ENCODE measurements at regions not wholly inside any gene's neighbourhood (a gene's known extent, or its start where the extent isn't known, plus 50 kb on each side); places are given as distances from the start of the nearest gene placed in this dataset.

- Histone ChIP-seq H3K4me3 (ENCODE audit: low read length in 2 of 2) (no peak overlapping the region), H3K4me1 (ENCODE audit: control insufficient read depth, insufficient read depth, low read length) (no peaks in the 10 kb centered on the region), H3K36me3 (ENCODE audit: control insufficient read depth in 2 of 2, insufficient read depth in 2 of 2, low read length in 2 of 2) (no peaks in the 10 kb centered on the region), H3K27ac (ENCODE audit: low read length) (no peak overlapping the region), H3K9me3 (ENCODE audit: control insufficient read depth in 2 of 2, low read length in 2 of 2) (peaks cover 10 to 25% of the 10 kb centered on the region in 2 donors), H3K27me3 (ENCODE audit: control insufficient read depth in 1 of 2, insufficient read depth in 2 of 2, low read length in 2 of 2) (peaks cover 12 to 15% of the 10 kb centered on the region in 2 donors), H3K9ac (ENCODE audit: low read length in 2 of 2) (no peak overlapping the region)
Measured at GRCh38 chr22:49325531-49326395, 501.9 kb downstream of the BRD1 start.

- H3K9me3 ChIP-seq (ENCODE audit: control insufficient read depth in 2 of 2, low read length in 2 of 2): peaks cover 10 to 25% of the 10 kb centered on the region in 2 donors
- H3K27ac ChIP-seq (ENCODE audit: low read length): no peak overlapping the region
- peaks cover 14 to 15% of the 10 kb centered on the region in 2 donors for H3K27me3 ChIP-seq (ENCODE audit: control insufficient read depth in 1 of 2, insufficient read depth in 2 of 2, low read length in 2 of 2)
- no peak overlapping the region for H3K4me3 ChIP-seq (ENCODE audit: low read length in 2 of 2)
- H3K36me3 ChIP-seq (ENCODE audit: control insufficient read depth in 2 of 2, insufficient read depth in 2 of 2, low read length in 2 of 2): no peaks in the 10 kb centered on the region
- H3K4me1 ChIP-seq (ENCODE audit: control insufficient read depth, insufficient read depth, low read length): no peaks in the 10 kb centered on the region
- no peak overlapping the region for H3K9ac ChIP-seq (ENCODE audit: low read length in 2 of 2)
Measured at GRCh38 chr22:49324527-49325491, 502.9 kb downstream of the BRD1 start.

- Histone ChIP-seq H3K27me3 (ENCODE audit: control insufficient read depth in 1 of 2, insufficient read depth in 2 of 2, low read length in 2 of 2) (peaks cover 14 to 15% of the 10 kb centered on the region in 2 donors), H3K4me3 (ENCODE audit: low read length in 2 of 2) (no peak overlapping the region), H3K27ac (ENCODE audit: low read length) (no peak overlapping the region), H3K36me3 (ENCODE audit: control insufficient read depth in 2 of 2, insufficient read depth in 2 of 2, low read length in 2 of 2) (no peaks in the 10 kb centered on the region), H3K9ac (ENCODE audit: low read length in 2 of 2) (no peak overlapping the region), H3K9me3 (ENCODE audit: control insufficient read depth in 2 of 2, low read length in 2 of 2) (peaks cover 10 to 20% of the 10 kb centered on the region in 2 donors), H3K4me1 (ENCODE audit: control insufficient read depth, insufficient read depth, low read length) (no peaks in the 10 kb centered on the region)
Measured at GRCh38 chr22:49323751-49324415, 503.8 kb downstream of the BRD1 start.

- Histone ChIP-seq H3K4me3 (ENCODE audit: low read length in 2 of 2) (no peak overlapping the region), H3K27me3 (ENCODE audit: control insufficient read depth in 1 of 2, insufficient read depth in 2 of 2, low read length in 2 of 2) (peaks cover 14 to 15% of the 10 kb centered on the region in 2 donors), H3K9me3 (ENCODE audit: control insufficient read depth in 2 of 2, low read length in 2 of 2) (peaks cover 10 to 16% of the 10 kb centered on the region in 2 donors), H3K27ac (ENCODE audit: low read length) (no peak overlapping the region), H3K4me1 (ENCODE audit: control insufficient read depth, insufficient read depth, low read length) (no peaks in the 10 kb centered on the region), H3K9ac (ENCODE audit: low read length in 2 of 2) (no peak overlapping the region), H3K36me3 (ENCODE audit: control insufficient read depth in 2 of 2, insufficient read depth in 2 of 2, low read length in 2 of 2) (no peaks in the 10 kb centered on the region)
Measured at GRCh38 chr22:49322861-49323622, 504.6 kb downstream of the BRD1 start.

- H3K9ac ChIP-seq (ENCODE audit: low read length in 2 of 2): no peak overlapping the region
- no peaks in the 10 kb centered on the region for H3K4me1 ChIP-seq (ENCODE audit: control insufficient read depth, insufficient read depth, low read length)
- no peak overlapping the region for H3K27ac ChIP-seq (ENCODE audit: low read length)
- H3K27me3 ChIP-seq (ENCODE audit: control insufficient read depth in 1 of 2, insufficient read depth in 2 of 2, low read length in 2 of 2): peaks cover 14 to 15% of the 10 kb centered on the region in 2 donors
- H3K9me3 ChIP-seq (ENCODE audit: control insufficient read depth in 2 of 2, low read length in 2 of 2): peaks cover 6 to 8% of the 10 kb centered on the region in 2 donors
- no peak overlapping the region for H3K4me3 ChIP-seq (ENCODE audit: low read length in 2 of 2)
- no peaks in the 10 kb centered on the region for H3K36me3 ChIP-seq (ENCODE audit: control insufficient read depth in 2 of 2, insufficient read depth in 2 of 2, low read length in 2 of 2)
Measured at GRCh38 chr22:49322231-49322630, 505.4 kb downstream of the BRD1 start.

GRCh38 chr22:49321477-49322055, 506.1 kb downstream of the BRD1 start:
- Histone ChIP-seq H3K9ac (ENCODE audit: low read length in 2 of 2) (no peak overlapping the region), H3K4me3 (ENCODE audit: low read length in 2 of 2) (no peak overlapping the region), H3K4me1 (ENCODE audit: control insufficient read depth, insufficient read depth, low read length) (no peaks in the 10 kb centered on the region), H3K36me3 (ENCODE audit: control insufficient read depth in 2 of 2, insufficient read depth in 2 of 2, low read length in 2 of 2) (no peaks in the 10 kb centered on the region), H3K9me3 (ENCODE audit: control insufficient read depth in 2 of 2, low read length in 2 of 2) (peaks cover 0 to 4% of the 10 kb centered on the region in 2 donors), H3K27ac (ENCODE audit: low read length) (no peak overlapping the region), H3K27me3 (ENCODE audit: control insufficient read depth in 1 of 2, insufficient read depth in 2 of 2, low read length in 2 of 2) (peaks cover 14 to 15% of the 10 kb centered on the region in 2 donors)

- no peaks in the 10 kb centered on the region for H3K36me3 ChIP-seq (ENCODE audit: control insufficient read depth in 2 of 2, insufficient read depth in 2 of 2, low read length in 2 of 2)
- H3K27ac ChIP-seq (ENCODE audit: low read length): no peak overlapping the region
- H3K27me3 ChIP-seq (ENCODE audit: control insufficient read depth in 1 of 2, insufficient read depth in 2 of 2, low read length in 2 of 2): peaks cover 14 to 15% of the 10 kb centered on the region in 2 donors
- no peaks in the 10 kb centered on the region for H3K9me3 ChIP-seq (ENCODE audit: control insufficient read depth in 2 of 2, low read length in 2 of 2)
- H3K4me1 ChIP-seq (ENCODE audit: control insufficient read depth, insufficient read depth, low read length): no peaks in the 10 kb centered on the region
- no peak overlapping the region for H3K9ac ChIP-seq (ENCODE audit: low read length in 2 of 2)
- H3K4me3 ChIP-seq (ENCODE audit: low read length in 2 of 2): no peak overlapping the region
Measured at GRCh38 chr22:49320714-49321476, 506.8 kb downstream of the BRD1 start.

- no peak overlapping the region for H3K4me3 ChIP-seq (ENCODE audit: low read length in 2 of 2)
- no peaks in the 10 kb centered on the region for H3K4me1 ChIP-seq (ENCODE audit: control insufficient read depth, insufficient read depth, low read length)
- no peaks in the 10 kb centered on the region for H3K9me3 ChIP-seq (ENCODE audit: control insufficient read depth in 2 of 2, low read length in 2 of 2)
- H3K27ac ChIP-seq (ENCODE audit: low read length): no peak overlapping the region
- no peaks in the 10 kb centered on the region for H3K36me3 ChIP-seq (ENCODE audit: control insufficient read depth in 2 of 2, insufficient read depth in 2 of 2, low read length in 2 of 2)
- H3K27me3 ChIP-seq (ENCODE audit: control insufficient read depth in 1 of 2, insufficient read depth in 2 of 2, low read length in 2 of 2): peaks cover 4 to 6% of the 10 kb centered on the region in 2 donors
- H3K9ac ChIP-seq (ENCODE audit: low read length in 2 of 2): no peak overlapping the region
Measured at GRCh38 chr22:49317369-49317768, 510.3 kb downstream of the BRD1 start.

- Histone ChIP-seq H3K4me3 (ENCODE audit: low read length in 2 of 2) (no peak overlapping the region), H3K4me1 (ENCODE audit: control insufficient read depth, insufficient read depth, low read length) (no peaks in the 10 kb centered on the region), H3K9me3 (ENCODE audit: control insufficient read depth in 2 of 2, low read length in 2 of 2) (no peaks in the 10 kb centered on the region), H3K36me3 (ENCODE audit: control insufficient read depth in 2 of 2, insufficient read depth in 2 of 2, low read length in 2 of 2) (no peaks in the 10 kb centered on the region), H3K27me3 (ENCODE audit: control insufficient read depth in 1 of 2, insufficient read depth in 2 of 2, low read length in 2 of 2) (peaks cover 3 to 4% of the 10 kb centered on the region in 2 donors), H3K9ac (ENCODE audit: low read length in 2 of 2) (no peak overlapping the region), H3K27ac (ENCODE audit: low read length) (no peak overlapping the region)
Measured at GRCh38 chr22:49312601-49313000, 515.1 kb downstream of the BRD1 start.

Data from stomach smooth muscle (tissue), 2 donors.